AG04449 (cell line): ENCODE measurements at regions not wholly inside any gene's neighbourhood (a gene's known extent, or its start where the extent isn't known, plus 50 kb on each side); places are given as distances from the start of the nearest gene placed in this dataset.
"Not testable (repeated sequence)": the region's sequence is repeated elsewhere in the genome, so short reads cannot be mapped to it uniquely, and the experiment has no call there.

Experiments
- CTCF ChIA-PET: fragments of 350-600 bp; formaldehyde crosslinking; extraction: SDS; loops from one replicate; lab custom pipeline; 2021; ENCODE audit warnings: antibody characterized with exemption; lab: Yijun Ruan, JAX
- POLR2A ChIA-PET: fragments of 400-600, 350-600 bp; formaldehyde crosslinking; extraction: SDS; loops from one replicate; lab custom pipeline; 2020; ENCODE audit warnings: antibody characterized with exemption, inconsistent platforms; lab: Yijun Ruan, JAX
- DNase-seq: peaks from one replicate; pipeline ENCODE4 v3.0.0-alpha.2; 2010; ENCODE audit warnings: low read depth, low spot score
- H3K4me3 ChIP-seq: 2 replicates; pipeline ENCODE4 v1.5.1; 2011; ENCODE audit warnings: low read depth, mild to moderate bottlenecking, control low read depth, low read length
- CTCF ChIP-seq: IDR thresholded peaks from one replicate; pipeline ENCODE4 v1.5.1; 2011; ENCODE audit warnings: mild to moderate bottlenecking, moderate library complexity, low read length, control low read depth, inconsistent platforms; ENCODE audit not compliant: insufficient read depth; ENCODE audit errors: missing control alignments

GRCh38 chr7:82655965-82656364 lies 212.4 kb upstream of the CACNA2D1 start:
- no peak overlapping the region for H3K4me3 ChIP-seq
- ChIA-PET POLR2A (no interaction called here), CTCF (no interaction called here)
- no peak for DNase-seq
- TF ChIP-seq CTCF, result no peak

DNA sequence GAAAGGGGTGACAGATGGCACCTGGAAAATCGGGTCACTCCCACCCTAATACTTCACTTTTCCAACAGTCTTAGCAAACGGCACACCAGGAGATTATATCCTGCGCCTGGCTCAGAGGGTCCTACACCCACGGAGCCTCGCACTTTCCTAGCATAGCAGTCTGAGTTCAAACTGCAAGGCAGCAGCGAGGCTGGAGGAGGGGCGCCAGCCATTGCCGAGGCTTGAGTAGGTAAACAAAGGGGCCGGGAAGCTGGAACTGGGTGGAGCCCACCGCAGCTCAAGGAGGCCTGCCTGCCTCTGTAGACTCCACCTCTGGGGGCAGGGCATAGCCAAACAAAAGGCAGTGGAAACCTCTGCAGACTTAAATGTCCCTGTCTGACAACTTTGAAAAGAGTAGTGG lies 206.5 kb upstream of the CACNA2D1 start:
- H3K4me3 ChIP-seq, CTCF ChIA-PET, DNase-seq, POLR2A ChIA-PET: not testable (repeated sequence)

DNA sequence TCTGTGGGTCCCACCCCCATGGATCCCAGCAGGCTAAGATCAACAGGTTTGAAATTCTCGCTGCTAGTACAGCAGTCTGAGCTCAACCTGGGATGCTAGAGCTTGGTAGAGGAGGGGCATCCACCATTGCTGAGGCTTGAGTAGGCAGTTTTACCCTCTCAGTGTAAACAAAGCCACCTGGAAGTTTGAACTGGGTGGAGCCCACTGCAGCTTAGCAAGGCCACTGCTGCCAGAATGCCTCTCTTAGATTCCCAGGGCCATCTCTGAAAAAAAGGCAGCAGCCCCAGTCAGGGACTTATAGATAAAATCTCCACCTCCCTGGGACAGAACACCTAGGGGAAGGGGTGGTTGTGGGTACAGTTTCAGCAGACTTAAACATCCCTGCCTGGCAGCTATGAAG lies 190.0 kb upstream of the CACNA2D1 start:
- ChIA-PET CTCF (no interaction called here), POLR2A (no interaction called here)
- no peak for TF ChIP-seq CTCF
- no peak overlapping the region for H3K4me3 ChIP-seq
- DNase-seq, result no peak

DNA sequence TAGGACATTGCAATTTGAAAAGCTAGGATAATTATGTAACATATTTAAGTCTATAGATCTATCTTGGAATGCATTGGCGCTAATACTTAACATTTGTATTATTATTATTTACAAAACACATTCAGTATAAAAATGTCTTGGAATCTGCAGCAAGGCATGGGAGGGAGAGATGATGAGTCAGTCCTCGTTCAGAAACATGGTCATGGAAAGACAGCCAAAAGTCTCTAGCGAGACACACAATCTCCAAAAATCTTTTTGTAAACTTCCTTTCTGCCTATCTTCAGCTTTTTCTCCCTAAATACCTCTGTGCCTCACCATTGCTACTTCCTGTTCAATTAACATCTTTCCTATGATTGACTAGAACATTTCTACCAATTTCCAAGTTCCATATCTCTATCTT lies 188.4 kb upstream of the CACNA2D1 start:
- POLR2A ChIA-PET, result no interaction called here
- no peak for DNase-seq
- H3K4me3 ChIP-seq, result no peak overlapping the region
- CTCF ChIA-PET, result no interaction called here
- no peak for TF ChIP-seq CTCF

DNA sequence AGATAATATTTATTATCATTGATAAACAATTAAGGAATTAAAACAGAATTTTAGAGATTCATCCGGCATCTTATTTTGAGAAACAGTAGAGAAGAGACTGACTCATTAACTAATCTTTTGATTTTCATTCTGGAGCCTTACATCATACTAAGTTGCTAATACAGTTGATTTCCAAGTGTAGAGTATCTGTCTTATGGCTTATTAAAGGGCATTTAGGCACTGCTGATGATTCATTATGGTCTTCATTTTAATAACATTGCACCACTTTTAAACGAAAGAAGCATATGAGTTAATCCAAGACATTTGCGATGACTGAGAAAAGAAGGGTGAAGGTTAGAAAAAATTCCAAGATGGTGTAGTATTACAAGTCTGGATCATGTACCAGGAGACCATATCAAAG lies 186.0 kb upstream of the CACNA2D1 start:
- no peak overlapping the region for H3K4me3 ChIP-seq
- POLR2A ChIA-PET, result no interaction called here
- TF ChIP-seq CTCF, result no peak
- DNase-seq, result no peak
- CTCF ChIA-PET, result no interaction called here

- ChIA-PET CTCF (interaction anchor here (1.7 kb wide), 1 partner anchor 20 kb away, joined by 6 read pairs; no protein-coding TSS in a partner anchor), POLR2A (no interaction called here)
- DNase-seq, result no peak
- H3K4me3 ChIP-seq, result no peak overlapping the region
- no peak for TF ChIP-seq CTCF
These were observed 181.8 kb upstream of the CACNA2D1 start for GRCh38 chr7:82625377-82625776.

- no peak for TF ChIP-seq CTCF
- no peak for DNase-seq
- ChIA-PET CTCF (interaction anchor here (1.5 to 1.7 kb wide), 2 partner anchors 18 to 20 kb away, joined by 4 to 6 read pairs; no protein-coding TSS in a partner anchor), POLR2A (no interaction called here)
- H3K4me3 ChIP-seq, result no peak overlapping the region
These were observed 181.4 kb upstream of the CACNA2D1 start for GRCh38 chr7:82624965-82625364.
